ENCODE measurements at regions not wholly inside any gene's neighbourhood (a gene's known extent, or its start where the extent isn't known, plus 50 kb on each side); places are given as distances from the start of the nearest gene placed in this dataset.

GRCh38 chr11:26032241-26032640 lies 299.7 kb upstream of the ANO3 start:
- RAD21 ChIA-PET (ENCODE audit: low non-redundant PET in 1 of 2, low total read pairs in 2 of 2, uncharacterized antibody in 2 of 2, unreplicated experiment in 2 of 2) = no interaction called here
- Histone ChIP-seq H3K27me3 (ENCODE audit: insufficient read depth, low read length) (no peaks in the 10 kb centered on the region), H3K4me1 (ENCODE audit: control insufficient read depth in 1 of 2, insufficient read depth in 2 of 2, low read length in 2 of 2) (no peaks in the 10 kb centered on the region), H3K9ac (ENCODE audit: low read length) (no peak overlapping the region), H3K9me3 (ENCODE audit: control insufficient read depth in 1 of 2, insufficient read depth in 1 of 2, low read depth in 1 of 2, low read length in 2 of 2) (peaks cover 0 to 16% of the 10 kb centered on the region in 2 experiments; a peak in 2 of 4 replicates), H3K27ac (ENCODE audit: low read depth, low read length) (no peak overlapping the region), H3K79me2 (ENCODE audit: insufficient read depth, low read length) (no peaks in the 10 kb centered on the region), H3K4me3 (replicated peaks in 1 of 2; ENCODE audit: low read depth in 1 of 2, low read length in 2 of 2) (no peak overlapping the region), H3K4me2 (ENCODE audit: low read length) (no peak overlapping the region), H4K20me1 (ENCODE audit: insufficient read depth) (no peaks in the 10 kb centered on the region; the same call in 1 of the 2 replicates), H3K36me3 (ENCODE audit: control insufficient read depth in 1 of 2, insufficient read depth in 2 of 2, low read length in 2 of 2) (no peaks in the 10 kb centered on the region), H2AFZ (ENCODE audit: low read depth, low read length, poor library complexity, severe bottlenecking) (no peak overlapping the region), H3K9me2 (ENCODE audit: insufficient read depth) (no peaks in the 10 kb centered on the region)
- TF ChIP-seq MAX (IDR thresholded peaks at IDR 0.05) (no peak), EGR1 (IDR thresholded peaks at IDR 0.05; ENCODE audit: low read depth) (no peak), EZH2phosphoT487 (IDR thresholded peaks at IDR 0.05; ENCODE audit: borderline replicate concordance) (no peak), RAD21 (IDR thresholded peaks at IDR 0.05; ENCODE audit: low read depth) (no peak), CTCF (IDR thresholded peaks at IDR 0.05 in 2 of 3, conservative IDR thresholded peaks at IDR 0.05 in 1 of 3; ENCODE audit: borderline replicate concordance in 1 of 3, insufficient read depth in 1 of 3, low read depth in 2 of 3, low read length in 2 of 3) (no peak), ELF1 (IDR thresholded peaks at IDR 0.05; ENCODE audit: borderline replicate concordance, low read depth) (no peak), SIN3A (IDR thresholded peaks at IDR 0.05; ENCODE audit: low read depth) (no peak)
- intact Hi-C loops (cut with micrococcal nuclease) = no loop called here
- no peak for DNase-seq (ENCODE audit: low read depth, low spot score)
- POLR2A ChIA-PET = no interaction called here
- CTCF ChIA-PET = no interaction called here
- BruUV-seq (replicated peaks) = no TSS peak
- ATAC-seq = no peak

GRCh38 chr11:26035696-26036095 lies 296.2 kb upstream of the ANO3 start:
- H3K27me3 ChIP-seq (ENCODE audit: insufficient read depth, low read length) = no peaks in the 10 kb centered on the region
- no peaks in the 10 kb centered on the region for H3K4me1 ChIP-seq (ENCODE audit: control insufficient read depth in 1 of 2, insufficient read depth in 2 of 2, low read length in 2 of 2)
- no peak overlapping the region for H3K4me3 ChIP-seq (replicated peaks in 1 of 2; ENCODE audit: low read depth in 1 of 2, low read length in 2 of 2)
- DNase-seq (ENCODE audit: low read depth, low spot score) (no peak), ATAC-seq (no peak)
- peaks cover 0 to 18% of the 10 kb centered on the region in 2 experiments; a peak in 2 of 4 replicates for H3K9me3 ChIP-seq (ENCODE audit: control insufficient read depth in 1 of 2, insufficient read depth in 1 of 2, low read depth in 1 of 2, low read length in 2 of 2)
- ChIA-PET POLR2A (no interaction called here), CTCF (no interaction called here), RAD21 (ENCODE audit: low non-redundant PET in 1 of 2, low total read pairs in 2 of 2, uncharacterized antibody in 2 of 2, unreplicated experiment in 2 of 2) (no interaction called here)
- no peaks in the 10 kb centered on the region; the same call in 1 of the 2 replicates for H4K20me1 ChIP-seq (ENCODE audit: insufficient read depth)
- intact Hi-C loops (cut with micrococcal nuclease) = no loop called here
- TF ChIP-seq SIN3A (IDR thresholded peaks at IDR 0.05; ENCODE audit: low read depth) (no peak), ZNF274 (IDR thresholded peaks at IDR 0.05; ENCODE audit: low read depth, low read length) (no peak), POLR2AphosphoS5 (IDR thresholded peaks at IDR 0.05; ENCODE audit: low read depth, low read length) (no peak), ZFX (IDR thresholded peaks at IDR 0.05) (no peak), CBX3 (IDR thresholded peaks at IDR 0.05; ENCODE audit: low read depth) (no peak), ELF1 (IDR thresholded peaks at IDR 0.05; ENCODE audit: borderline replicate concordance, low read depth) (no peak), POLR2A (IDR thresholded peaks at IDR 0.05; ENCODE audit: borderline replicate concordance, extremely low read depth, insufficient read depth, insufficient read length) (no peak), JUND (IDR thresholded peaks at IDR 0.05) (no peak)
- no peak overlapping the region for H3K4me2 ChIP-seq (ENCODE audit: low read length)
- no peaks in the 10 kb centered on the region for H3K79me2 ChIP-seq (ENCODE audit: insufficient read depth, low read length)
- no peak overlapping the region for H3K27ac ChIP-seq (ENCODE audit: low read depth, low read length)
- H3K9me2 ChIP-seq (ENCODE audit: insufficient read depth) = no peaks in the 10 kb centered on the region
- H3K9ac ChIP-seq (ENCODE audit: low read length) = no peak overlapping the region
- no peak overlapping the region for H2AFZ ChIP-seq (ENCODE audit: low read depth, low read length, poor library complexity, severe bottlenecking)
- BruUV-seq (replicated peaks) = no TSS peak
- H3K36me3 ChIP-seq (ENCODE audit: control insufficient read depth in 1 of 2, insufficient read depth in 2 of 2, low read length in 2 of 2) = no peaks in the 10 kb centered on the region

Data from HCT116 (cell line).